ENCODE measurements at regions not wholly inside any gene's neighbourhood (a gene's known extent, or its start where the extent isn't known, plus 50 kb on each side); places are given as distances from the start of the nearest gene placed in this dataset.

DNA sequence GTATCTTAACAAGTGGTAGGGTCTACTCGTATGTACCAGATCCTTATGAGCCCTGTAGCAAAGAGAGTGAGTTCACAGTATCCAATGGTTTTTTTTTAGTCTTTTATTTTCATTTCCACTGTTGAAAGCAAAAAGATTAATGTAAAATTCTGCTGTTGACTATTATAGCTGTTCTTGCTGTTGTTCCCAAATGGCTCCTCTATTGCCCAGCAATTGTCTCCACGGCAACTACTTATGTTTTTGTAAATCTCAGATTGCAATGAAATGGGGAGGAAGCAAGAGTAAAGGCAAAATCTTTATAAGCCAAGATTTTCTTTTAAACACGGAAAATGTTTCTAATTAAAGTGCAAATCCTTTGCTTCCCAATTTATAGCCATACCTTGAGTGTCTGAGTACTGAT is 406.1 kb downstream of the EPM2A start:
- TF ChIP-seq CREB1 (CRISPR knock-in tag; IDR thresholded peaks at IDR 0.05; ENCODE audit: low read depth) (no peak), EZH2phosphoT487 (IDR thresholded peaks at IDR 0.05; ENCODE audit: unreplicated experiment) (no peak), EZH2 (IDR thresholded peaks at IDR 0.05; ENCODE audit: low read depth, unreplicated experiment) (no peak), POLR2AphosphoS5 (IDR thresholded peaks at IDR 0.05; ENCODE audit: low read depth) (no peak), ZNF114 (CRISPR knock-in tag; IDR thresholded peaks at IDR 0.05) (no peak)
- TF ChIP-seq, protein P1, sequence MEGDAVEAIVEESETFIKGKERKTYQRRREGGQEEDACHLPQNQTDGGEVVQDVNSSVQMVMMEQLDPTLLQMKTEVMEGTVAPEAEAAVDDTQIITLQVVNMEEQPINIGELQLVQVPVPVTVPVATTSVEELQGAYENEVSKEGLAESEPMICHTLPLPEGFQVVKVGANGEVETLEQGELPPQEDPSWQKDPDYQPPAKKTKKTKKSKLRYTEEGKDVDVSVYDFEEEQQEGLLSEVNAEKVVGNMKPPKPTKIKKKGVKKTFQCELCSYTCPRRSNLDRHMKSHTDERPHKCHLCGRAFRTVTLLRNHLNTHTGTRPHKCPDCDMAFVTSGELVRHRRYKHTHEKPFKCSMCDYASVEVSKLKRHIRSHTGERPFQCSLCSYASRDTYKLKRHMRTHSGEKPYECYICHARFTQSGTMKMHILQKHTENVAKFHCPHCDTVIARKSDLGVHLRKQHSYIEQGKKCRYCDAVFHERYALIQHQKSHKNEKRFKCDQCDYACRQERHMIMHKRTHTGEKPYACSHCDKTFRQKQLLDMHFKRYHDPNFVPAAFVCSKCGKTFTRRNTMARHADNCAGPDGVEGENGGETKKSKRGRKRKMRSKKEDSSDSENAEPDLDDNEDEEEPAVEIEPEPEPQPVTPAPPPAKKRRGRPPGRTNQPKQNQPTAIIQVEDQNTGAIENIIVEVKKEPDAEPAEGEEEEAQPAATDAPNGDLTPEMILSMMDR (conservative IDR thresholded peaks at IDR 0.05; ENCODE audit: low read depth in 2 of 2), result no peak
- TF ChIP-seq, protein P2, sequence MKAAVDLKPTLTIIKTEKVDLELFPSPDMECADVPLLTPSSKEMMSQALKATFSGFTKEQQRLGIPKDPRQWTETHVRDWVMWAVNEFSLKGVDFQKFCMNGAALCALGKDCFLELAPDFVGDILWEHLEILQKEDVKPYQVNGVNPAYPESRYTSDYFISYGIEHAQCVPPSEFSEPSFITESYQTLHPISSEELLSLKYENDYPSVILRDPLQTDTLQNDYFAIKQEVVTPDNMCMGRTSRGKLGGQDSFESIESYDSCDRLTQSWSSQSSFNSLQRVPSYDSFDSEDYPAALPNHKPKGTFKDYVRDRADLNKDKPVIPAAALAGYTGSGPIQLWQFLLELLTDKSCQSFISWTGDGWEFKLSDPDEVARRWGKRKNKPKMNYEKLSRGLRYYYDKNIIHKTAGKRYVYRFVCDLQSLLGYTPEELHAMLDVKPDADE (IDR thresholded peaks at IDR 0.05), result no peak
- TF ChIP-seq, protein P3, sequence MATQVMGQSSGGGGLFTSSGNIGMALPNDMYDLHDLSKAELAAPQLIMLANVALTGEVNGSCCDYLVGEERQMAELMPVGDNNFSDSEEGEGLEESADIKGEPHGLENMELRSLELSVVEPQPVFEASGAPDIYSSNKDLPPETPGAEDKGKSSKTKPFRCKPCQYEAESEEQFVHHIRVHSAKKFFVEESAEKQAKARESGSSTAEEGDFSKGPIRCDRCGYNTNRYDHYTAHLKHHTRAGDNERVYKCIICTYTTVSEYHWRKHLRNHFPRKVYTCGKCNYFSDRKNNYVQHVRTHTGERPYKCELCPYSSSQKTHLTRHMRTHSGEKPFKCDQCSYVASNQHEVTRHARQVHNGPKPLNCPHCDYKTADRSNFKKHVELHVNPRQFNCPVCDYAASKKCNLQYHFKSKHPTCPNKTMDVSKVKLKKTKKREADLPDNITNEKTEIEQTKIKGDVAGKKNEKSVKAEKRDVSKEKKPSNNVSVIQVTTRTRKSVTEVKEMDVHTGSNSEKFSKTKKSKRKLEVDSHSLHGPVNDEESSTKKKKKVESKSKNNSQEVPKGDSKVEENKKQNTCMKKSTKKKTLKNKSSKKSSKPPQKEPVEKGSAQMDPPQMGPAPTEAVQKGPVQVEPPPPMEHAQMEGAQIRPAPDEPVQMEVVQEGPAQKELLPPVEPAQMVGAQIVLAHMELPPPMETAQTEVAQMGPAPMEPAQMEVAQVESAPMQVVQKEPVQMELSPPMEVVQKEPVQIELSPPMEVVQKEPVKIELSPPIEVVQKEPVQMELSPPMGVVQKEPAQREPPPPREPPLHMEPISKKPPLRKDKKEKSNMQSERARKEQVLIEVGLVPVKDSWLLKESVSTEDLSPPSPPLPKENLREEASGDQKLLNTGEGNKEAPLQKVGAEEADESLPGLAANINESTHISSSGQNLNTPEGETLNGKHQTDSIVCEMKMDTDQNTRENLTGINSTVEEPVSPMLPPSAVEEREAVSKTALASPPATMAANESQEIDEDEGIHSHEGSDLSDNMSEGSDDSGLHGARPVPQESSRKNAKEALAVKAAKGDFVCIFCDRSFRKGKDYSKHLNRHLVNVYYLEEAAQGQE (IDR thresholded peaks at IDR 0.05; ENCODE audit: unreplicated experiment), result no peak

All from GM23338 (cell line).